MM.1S (cell line): ENCODE measurements at regions not wholly inside any gene's neighbourhood (a gene's known extent, or its start where the extent isn't known, plus 50 kb on each side); places are given as distances from the start of the nearest gene placed in this dataset.

Experiments used
- DNase-seq: peaks from one replicate; pipeline ENCODE4 v3.0.0-alpha.2; 2015
- H2AFZ ChIP-seq: fragments of 300-600 bp; sonication (generic); 2 replicates; pipeline ENCODE4 v1.6.0; 2016; ENCODE audit warnings: antibody characterized with exemption, low read length
- H3F3A ChIP-seq: fragments of 300-600 bp; sonication (generic); 2 replicates; pipeline ENCODE4 v1.6.1; 2016; ENCODE audit warnings: mild to moderate bottlenecking, antibody characterized with exemption, low read length, moderate library complexity, mixed read lengths; ENCODE audit not compliant: insufficient read depth
- H3K27ac ChIP-seq: fragments of 300-600 bp; sonication (generic); 2 replicates; pipeline ENCODE4 v1.5.1; 2016; ENCODE audit warnings: mild to moderate bottlenecking, low read length
- H3K27me3 ChIP-seq: fragments of 300-600 bp; sonication (generic); replicated peaks from 2 replicates; pipeline ENCODE4 v1.6.0; 2016; ENCODE audit warnings: low read length; ENCODE audit not compliant: insufficient read depth
- H3K36me3 ChIP-seq: fragments of 300-600 bp; sonication (generic); replicated peaks from 2 replicates; pipeline ENCODE4 v1.6.1; 2016; ENCODE audit warnings: mild to moderate bottlenecking, low read length, mixed read lengths; ENCODE audit not compliant: insufficient read depth
- H3K4me1 ChIP-seq: fragments of 300-600 bp; sonication (generic); 2 replicates; pipeline ENCODE4 v1.6.1; 2016; ENCODE audit warnings: low read length, mixed read lengths
- H3K4me2 ChIP-seq: fragments of 300-600 bp; sonication (generic); 2 replicates; pipeline ENCODE4 v1.6.0; 2016; ENCODE audit warnings: low read depth, low read length
- H3K4me3 ChIP-seq: fragments of 300-600 bp; sonication (generic); 2 replicates; pipeline ENCODE4 v1.5.1; 2016; ENCODE audit warnings: low read length, mixed read lengths
- H3K79me2 ChIP-seq: fragments of 300-600 bp; sonication (generic); 2 replicates; pipeline ENCODE4 v1.6.1; 2016; ENCODE audit warnings: mixed run types, low read length, mixed read lengths
- H3K9ac ChIP-seq: fragments of 300-600 bp; sonication (generic); 2 replicates; pipeline ENCODE4 v1.6.1; 2016; ENCODE audit warnings: low read length, mixed read lengths
- H3K9me2 ChIP-seq: fragments of 300-600 bp; sonication (generic); replicated peaks from 2 replicates; pipeline ENCODE4 v1.6.1; 2016; ENCODE audit warnings: mild to moderate bottlenecking, low read length, mixed read lengths; ENCODE audit not compliant: insufficient read depth
- H3K9me3 ChIP-seq: fragments of 300-600 bp; sonication (generic); replicated peaks from 2 replicates; pipeline ENCODE4 v1.6.1; 2016; ENCODE audit warnings: mild to moderate bottlenecking, low read length, mixed read lengths; ENCODE audit not compliant: insufficient read depth
- H4K20me1 ChIP-seq: fragments of 300-600 bp; sonication (generic); 2 replicates; pipeline ENCODE4 v1.6.1; 2016; ENCODE audit warnings: mild to moderate bottlenecking, low read length, moderate library complexity, mixed read lengths; ENCODE audit not compliant: insufficient read depth
- CTCF ChIP-seq: fragments of 300-600 bp; sonication (generic); IDR thresholded peaks from 2 replicates; pipeline ENCODE4 v1.5.1; 2016; ENCODE audit warnings: antibody characterized with exemption, low read length, mixed read lengths
- EZH2 ChIP-seq: fragments of 300-600 bp; sonication (generic); optimal IDR thresholded peaks from 2 replicates; pipeline ENCODE3; 2017; ENCODE audit warnings: low read depth, mild to moderate bottlenecking, antibody characterized with exemption, low read length, mixed read lengths
- EZH2phosphoT487 ChIP-seq: fragments of 300-600 bp; sonication (generic); IDR thresholded peaks from 2 replicates; pipeline ENCODE4 v1.6.1; 2018; ENCODE audit warnings: antibody characterized with exemption, low read length

- no peak overlapping the region for H2AFZ ChIP-seq
- peaks cover 9% of the 10 kb centered on the region for H3F3A ChIP-seq
- H3K79me2 ChIP-seq: no peaks in the 10 kb centered on the region
- peaks cover 24% of the 10 kb centered on the region for H3K4me1 ChIP-seq
- DNase-seq: peak; percentile 14
- H3K4me3 ChIP-seq: no peak overlapping the region
- H3K9ac ChIP-seq: no peak overlapping the region
- H3K27ac ChIP-seq: no peak overlapping the region; the same call in 1 of the 2 replicates
- no peaks in the 10 kb centered on the region for H3K27me3 ChIP-seq
- no peaks in the 10 kb centered on the region for H3K9me2 ChIP-seq
- H3K36me3 ChIP-seq: no peaks in the 10 kb centered on the region
- no peak for TF ChIP-seq EZH2
- TF ChIP-seq CTCF: no peak
- TF ChIP-seq EZH2phosphoT487: no peak
- peak overlapping the region; percentile 6; the same call in 1 of the 2 replicates for H3K4me2 ChIP-seq
- H3K9me3 ChIP-seq: no peaks in the 10 kb centered on the region
- no peaks in the 10 kb centered on the region for H4K20me1 ChIP-seq
These were observed 263.9 kb upstream of the KAZN start for GRCh38 chr1:14334336-14335176.

GRCh38 chr1:14338509-14338908 is 260.0 kb upstream of the KAZN start:
- no peaks in the 10 kb centered on the region for H3K9me2 ChIP-seq
- no peaks in the 10 kb centered on the region for H3K9me3 ChIP-seq
- H3F3A ChIP-seq: peaks cover 5% of the 10 kb centered on the region; the same call in 1 of the 2 replicates
- H3K27me3 ChIP-seq: no peaks in the 10 kb centered on the region
- peaks cover 10% of the 10 kb centered on the region for H3K4me1 ChIP-seq
- TF ChIP-seq CTCF: no peak
- TF ChIP-seq EZH2: no peak
- no peak for TF ChIP-seq EZH2phosphoT487
- H2AFZ ChIP-seq: no peak overlapping the region
- no peak for DNase-seq
- no peak overlapping the region for H3K4me2 ChIP-seq
- H3K4me3 ChIP-seq: no peak overlapping the region
- H3K79me2 ChIP-seq: no peaks in the 10 kb centered on the region
- no peaks in the 10 kb centered on the region for H3K36me3 ChIP-seq
- no peaks in the 10 kb centered on the region for H4K20me1 ChIP-seq
- no peak overlapping the region for H3K27ac ChIP-seq
- no peak overlapping the region for H3K9ac ChIP-seq

- H3K36me3 ChIP-seq: no peaks in the 10 kb centered on the region
- H3K9me2 ChIP-seq: no peaks in the 10 kb centered on the region
These were observed 259.2 kb upstream of the KAZN start for GRCh38 chr1:14339288-14339687.

More at GRCh38 chr1:14339288-14339687, 259.2 kb upstream of the KAZN start:
- TF ChIP-seq EZH2phosphoT487: no peak
- no peak for TF ChIP-seq EZH2
- TF ChIP-seq CTCF: no peak
- no peak overlapping the region for H3K9ac ChIP-seq
- H4K20me1 ChIP-seq: no peaks in the 10 kb centered on the region
- DNase-seq: no peak
- H3F3A ChIP-seq: peaks cover 5% of the 10 kb centered on the region; the same call in 1 of the 2 replicates
- no peak overlapping the region for H3K27ac ChIP-seq
- H3K4me2 ChIP-seq: no peak overlapping the region
- no peaks in the 10 kb centered on the region for H3K9me3 ChIP-seq
- H2AFZ ChIP-seq: no peak overlapping the region
- no peaks in the 10 kb centered on the region for H3K79me2 ChIP-seq
- H3K4me1 ChIP-seq: peaks cover 5% of the 10 kb centered on the region; the same call in 1 of the 2 replicates
- H3K4me3 ChIP-seq: no peak overlapping the region
- no peaks in the 10 kb centered on the region for H3K27me3 ChIP-seq
